Umbilical cord (tissue), 1 donor: ENCODE measurements at regions not wholly inside any gene's neighbourhood (a gene's known extent, or its start where the extent isn't known, plus 50 kb on each side); places are given as distances from the start of the nearest gene placed in this dataset.
"Not testable (repeated sequence)": the region's sequence is repeated elsewhere in the genome, so short reads cannot be mapped to it uniquely, and the experiment has no call there.

Experiments used
- DNase-seq: peaks from one replicate; pipeline ENCODE4 v3.0.0-alpha.2; 2015; ENCODE audit warnings: low spot score

DNA sequence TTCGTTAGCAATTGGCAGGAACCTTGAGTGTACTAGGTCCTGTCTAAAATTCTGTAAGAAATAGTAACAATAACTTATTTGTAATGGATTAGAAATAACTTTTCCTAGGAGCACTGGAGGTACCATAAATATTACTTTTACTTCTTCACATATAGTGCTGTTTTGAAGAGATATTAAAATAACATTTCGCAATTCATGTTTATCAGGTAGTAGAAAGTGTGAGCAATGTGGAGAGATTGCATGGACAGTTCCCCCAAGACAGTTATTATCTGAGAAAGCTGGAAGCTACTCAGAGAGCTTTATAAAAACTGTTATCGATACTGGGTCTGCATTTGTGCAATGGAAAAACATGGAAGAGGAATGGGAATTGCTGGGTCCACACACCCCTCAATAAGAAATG lies 128.5 kb upstream of the KIF26B start:
- DNase-seq = no peak

DNA sequence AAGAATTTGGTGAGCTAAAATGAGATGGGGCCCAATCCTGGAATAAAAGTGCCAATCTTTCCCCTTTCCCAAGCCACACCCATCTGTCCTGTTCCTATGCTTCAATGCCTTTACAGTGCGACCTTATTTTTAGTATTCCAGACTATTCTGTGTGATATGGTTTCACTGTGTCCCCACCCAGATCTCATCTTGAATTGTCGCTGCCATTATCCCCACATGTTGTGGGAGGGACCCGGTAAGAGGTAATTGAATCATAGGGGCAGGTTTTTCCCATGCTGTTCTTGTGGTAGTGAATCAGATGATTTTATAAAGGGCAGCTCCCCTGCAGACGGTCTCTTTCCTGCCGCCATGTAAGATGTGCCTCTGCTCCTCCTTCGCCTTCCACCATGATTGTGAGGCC lies 129.3 kb upstream of the KIF26B start:
- DNase-seq = no peak

- no peak for DNase-seq
Measured at GRCh38 chr1:245023222-245023621, 131.6 kb upstream of the KIF26B start.

GRCh38 chr1:245019910-245020486 lies 134.8 kb upstream of the KIF26B start:
- DNase-seq = no peak

DNA sequence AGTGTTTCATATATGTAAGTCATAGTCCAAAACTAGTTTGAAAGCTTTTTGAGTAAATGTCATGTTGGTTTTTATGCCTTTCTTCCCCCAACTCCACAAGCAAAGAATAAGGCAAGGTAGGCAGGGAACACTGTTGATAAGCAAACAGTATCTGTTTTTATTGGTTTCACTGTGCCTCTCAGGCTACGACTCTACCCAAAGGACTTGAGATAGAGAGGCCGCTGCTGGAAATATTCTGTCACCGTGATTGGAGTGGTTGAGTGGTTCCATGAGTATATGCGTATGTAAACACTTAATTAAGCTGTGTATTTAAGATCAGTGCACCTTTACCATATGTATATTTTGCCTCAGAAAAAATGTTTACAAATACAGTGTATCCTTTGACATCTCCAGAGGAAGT lies 138.1 kb upstream of the KIF26B start:
- no peak for DNase-seq

DNA sequence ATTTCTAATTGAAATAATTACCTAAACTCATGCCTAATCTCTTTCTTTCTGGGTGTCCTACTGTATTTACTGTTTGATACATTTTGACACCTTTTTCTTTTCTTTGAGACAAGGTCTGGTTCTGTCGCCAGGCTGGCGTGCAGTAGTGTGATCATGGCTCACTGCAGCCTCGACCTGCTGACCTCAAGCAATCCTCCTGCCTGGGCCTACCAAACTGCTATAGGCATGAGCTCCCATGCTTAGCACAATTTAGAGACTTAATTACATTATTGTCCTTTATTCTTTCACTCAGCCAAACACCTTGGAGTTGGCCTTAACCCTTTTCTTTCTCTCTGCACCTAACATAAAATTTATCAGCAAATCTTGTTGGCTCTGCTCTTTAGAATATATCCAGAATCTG lies 139.8 kb upstream of the KIF26B start:
- no peak for DNase-seq

GRCh38 chr1:245014247-245015029 lies 140.3 kb upstream of the KIF26B start:
- DNase-seq = no peak

- DNase-seq = no peak
Measured at GRCh38 chr1:245010018-245010614, 144.7 kb upstream of the KIF26B start.

DNA sequence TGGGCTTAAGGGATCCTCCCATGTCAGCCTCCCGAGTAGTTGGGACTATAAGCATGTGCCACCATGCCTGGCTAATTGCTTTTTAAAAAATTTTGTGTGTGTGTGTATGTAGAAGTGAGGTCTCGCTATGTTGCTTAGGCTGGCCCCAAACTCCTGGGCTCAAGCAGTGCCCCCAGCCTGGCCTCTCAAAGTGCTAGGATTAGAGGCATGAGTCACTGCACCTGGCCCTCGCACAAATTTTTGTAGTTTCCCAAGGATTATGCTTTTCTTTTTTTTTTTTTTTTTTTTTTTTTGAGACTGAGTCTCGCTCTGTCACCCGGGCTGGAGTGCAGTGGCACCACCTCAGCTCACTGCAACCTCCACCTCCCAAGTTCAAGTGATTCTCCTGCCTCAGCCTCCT lies 144.4 kb upstream of the HNRNPU start:
- peak; percentile 13 for DNase-seq

GRCh38 chr1:245007852-245008251 lies 143.5 kb upstream of the HNRNPU start:
- no peak for DNase-seq

GRCh38 chr1:245003246-245003645 lies 138.9 kb upstream of the HNRNPU start:
- no peak for DNase-seq

DNA sequence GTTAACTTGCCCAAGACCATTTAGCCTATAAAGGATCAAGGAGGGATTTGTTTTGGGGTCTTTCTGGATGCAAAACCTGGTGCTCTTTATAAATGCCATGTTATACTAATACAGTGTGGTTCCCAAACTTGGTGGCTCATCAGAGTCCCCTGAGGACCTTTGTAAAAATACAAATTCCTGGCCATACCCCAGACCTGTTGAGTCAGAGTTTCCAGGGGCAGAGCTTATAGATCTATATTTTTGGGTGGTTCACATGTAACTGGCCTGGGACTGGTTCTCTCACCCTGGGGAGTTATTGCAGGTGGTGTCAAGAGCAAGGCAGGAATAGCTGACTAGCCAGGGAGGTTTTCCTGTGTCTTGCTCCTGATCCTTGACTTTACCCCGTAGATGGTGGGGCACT lies 136.9 kb upstream of the HNRNPU start:
- no peak for DNase-seq

DNA sequence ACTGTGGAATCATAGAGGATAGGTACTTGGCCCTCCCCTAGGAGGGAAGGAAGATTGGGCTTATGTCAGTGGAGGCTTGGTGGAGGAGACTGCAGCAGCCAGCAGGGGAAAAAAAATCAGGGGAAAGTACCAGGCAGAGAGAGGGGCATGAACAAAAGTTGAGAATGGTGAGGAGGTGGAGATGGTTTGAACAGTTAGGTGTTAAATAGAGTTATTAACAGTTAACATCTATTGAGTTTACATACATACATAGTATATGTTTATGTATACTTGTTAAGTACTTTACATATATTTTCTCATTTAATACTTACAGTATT lies 136.5 kb upstream of the HNRNPU start:
- DNase-seq = no peak

DNA sequence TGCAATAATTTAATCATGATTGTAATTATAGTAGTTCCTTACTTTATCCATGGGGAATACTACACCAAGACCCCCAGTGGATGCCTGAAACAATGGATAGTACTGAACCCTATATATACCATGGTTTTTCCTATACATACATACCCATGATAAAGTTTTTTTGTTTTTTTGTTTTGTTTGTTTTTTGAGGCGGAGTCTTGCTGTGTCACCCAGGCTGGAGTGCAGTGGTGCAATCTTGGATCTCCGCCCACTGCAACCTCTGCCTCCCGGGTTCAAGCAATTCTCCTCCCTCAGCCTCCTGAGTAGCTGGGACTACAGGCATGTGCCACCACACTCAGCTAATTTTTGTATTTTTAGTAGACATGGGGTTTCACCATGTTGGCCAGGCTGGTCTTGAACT lies 135.3 kb upstream of the HNRNPU start:
- not testable (repeated sequence) for DNase-seq

DNA sequence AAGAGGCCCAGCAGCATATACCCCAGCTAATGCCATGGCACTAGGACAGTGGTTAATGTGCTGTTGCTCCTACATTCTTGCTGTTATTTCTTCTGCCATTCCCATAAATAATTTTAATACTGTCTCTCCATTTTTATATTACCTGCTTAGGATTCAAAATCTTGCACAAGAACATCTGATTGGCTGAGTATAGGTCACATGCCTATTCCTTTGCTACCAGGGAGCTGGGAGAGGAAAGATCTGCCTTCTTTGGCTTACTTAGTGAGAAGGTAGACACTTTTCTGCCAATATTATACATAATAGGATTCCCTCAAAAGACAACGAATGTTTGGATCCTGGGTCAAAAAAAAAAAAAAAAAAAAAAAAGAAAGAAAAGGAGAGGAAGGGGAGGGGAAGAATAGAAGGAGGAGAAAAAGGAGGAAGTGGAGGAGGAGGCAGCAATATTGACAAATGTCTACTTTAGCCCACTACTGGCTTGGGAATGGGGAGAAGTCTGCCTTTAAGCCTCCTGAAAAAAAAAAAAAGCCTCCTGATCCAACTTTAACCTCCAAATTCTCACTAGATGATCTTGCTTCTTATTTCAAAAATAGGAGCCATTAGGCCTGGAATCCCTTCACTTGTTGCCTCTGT lies 134.5 kb upstream of the HNRNPU start:
- no peak for DNase-seq

DNA sequence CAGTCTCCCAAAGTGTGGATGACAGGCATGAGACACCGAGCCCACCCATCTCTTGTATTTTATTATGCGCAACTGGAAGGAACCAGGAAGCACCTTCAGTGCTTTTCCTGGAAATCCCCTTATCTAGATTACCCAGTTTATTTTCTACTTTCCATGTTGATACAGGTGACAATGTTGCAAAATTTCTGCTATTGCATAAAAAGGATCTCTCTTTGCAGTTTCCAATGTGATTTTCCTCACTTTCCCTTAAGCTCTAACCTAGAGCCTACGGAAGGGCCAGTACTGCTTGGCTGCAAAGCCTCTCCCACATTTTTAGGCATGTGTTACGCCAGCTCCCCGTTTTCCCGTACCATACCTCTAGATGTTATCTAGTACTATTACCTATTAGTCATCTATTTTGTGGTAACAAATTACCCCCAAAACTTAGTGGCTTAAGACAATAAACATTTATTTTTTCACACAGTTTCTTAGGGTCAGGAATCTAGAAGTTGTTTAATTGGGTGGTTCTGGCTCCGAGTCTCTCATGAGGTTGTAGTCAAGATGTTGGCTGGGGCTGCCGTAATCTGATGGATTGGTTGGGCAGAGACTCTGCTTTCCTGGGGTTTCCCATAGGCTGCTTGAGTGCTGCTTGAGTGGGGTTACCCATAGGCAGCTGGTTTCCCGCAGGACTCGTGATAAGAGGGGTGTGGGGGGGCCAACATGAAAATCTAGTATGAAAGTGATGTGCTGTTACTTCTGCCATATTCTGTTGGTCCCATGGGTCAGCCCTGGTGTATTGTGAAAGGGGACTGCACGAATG lies 131.5 kb upstream of the HNRNPU start:
- no peak for DNase-seq

- no peak for DNase-seq
Measured at GRCh38 chr1:244992833-244993232, 128.5 kb upstream of the HNRNPU start.

GRCh38 chr1:244989813-244990212 lies 125.5 kb upstream of the HNRNPU start:
- no peak for DNase-seq

GRCh38 chr1:244988521-244988920 lies 124.2 kb upstream of the HNRNPU start:
- no peak for DNase-seq

DNA sequence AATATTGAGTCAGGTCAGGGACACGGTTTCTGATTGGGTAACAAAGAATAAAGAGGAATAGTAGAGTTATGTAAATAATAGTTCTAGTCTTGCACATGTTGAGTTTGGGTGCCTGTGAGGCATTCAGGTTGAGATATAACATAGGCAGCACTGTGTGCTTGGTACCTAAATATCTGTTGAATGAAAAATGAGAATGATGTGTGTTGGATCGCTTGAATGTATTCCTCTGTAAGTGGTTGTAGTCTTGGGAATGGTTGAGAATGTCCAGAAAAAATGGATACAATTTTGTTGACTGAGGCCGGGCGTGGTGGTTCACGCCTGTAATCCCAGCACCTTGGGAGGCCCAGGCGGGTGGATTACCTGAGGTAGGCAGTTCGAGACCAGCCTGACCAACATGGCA lies 116.3 kb upstream of the HNRNPU start:
- no peak for DNase-seq

GRCh38 chr1:244974550-244974949 lies 110.2 kb upstream of the HNRNPU start:
- DNase-seq = no peak

DNA sequence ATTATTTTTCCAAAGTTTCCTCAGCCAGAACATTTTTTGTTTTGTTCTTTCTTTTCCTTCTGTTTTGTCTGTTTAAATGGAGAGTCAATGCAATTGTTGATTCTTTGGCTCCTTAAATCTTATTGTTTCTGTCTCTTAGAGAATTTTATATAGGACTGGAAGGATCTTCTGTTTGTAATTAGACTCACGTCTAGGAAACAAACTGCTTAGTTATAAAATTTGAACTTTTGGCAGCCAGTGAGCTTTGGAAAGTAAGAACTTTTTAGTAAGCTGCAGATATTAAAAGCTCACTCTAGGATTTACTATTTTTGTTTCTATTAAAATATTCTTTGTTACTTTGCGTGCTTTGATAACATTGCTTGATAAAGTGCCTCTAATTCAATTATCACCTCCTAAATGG lies 109.8 kb upstream of the HNRNPU start:
- no peak for DNase-seq
